NCI-H345 treated with DMSO at 0.1 percent for 48 hours (cell line): ENCODE measurements at regions not wholly inside any gene's neighbourhood (a gene's known extent, or its start where the extent isn't known, plus 50 kb on each side); places are given as distances from the start of the nearest gene placed in this dataset.
"Not testable (repeated sequence)": the region's sequence is repeated elsewhere in the genome, so short reads cannot be mapped to it uniquely, and the experiment has no call there.

Experiments
- DNase-seq: peaks from one replicate; lab custom pipeline; 2025; ENCODE audit not compliant: unreplicated experiment; lab: John Stamatoyannopoulos, UW

GRCh38 chr11:97622795-97623194 lies 1233.0 kb downstream of the JRKL start:
- no peak for DNase-seq

GRCh38 chr11:97636741-97637140 lies 1246.9 kb downstream of the JRKL start:
- not testable (repeated sequence) for DNase-seq

GRCh38 chr11:97637701-97638100 lies 1247.9 kb downstream of the JRKL start:
- no peak for DNase-seq

GRCh38 chr11:97638641-97639224 lies 1248.9 kb downstream of the JRKL start:
- DNase-seq: no peak

- no peak for DNase-seq
These were observed 1252.2 kb downstream of the JRKL start for GRCh38 chr11:97641988-97642387.

GRCh38 chr11:97645736-97646135 lies 1255.9 kb downstream of the JRKL start:
- DNase-seq: no peak

- no peak for DNase-seq
These were observed 1266.5 kb downstream of the JRKL start for GRCh38 chr11:97656356-97656755.

- DNase-seq: no peak
These were observed 1268.0 kb downstream of the JRKL start for GRCh38 chr11:97657852-97658251.

GRCh38 chr11:97667057-97667456 lies 1277.2 kb downstream of the JRKL start:
- DNase-seq: no peak

- DNase-seq: no peak
These were observed 1293.9 kb downstream of the JRKL start for GRCh38 chr11:97683733-97684132.

GRCh38 chr11:97684486-97685439 lies 1295.0 kb downstream of the JRKL start:
- no peak for DNase-seq

- DNase-seq: no peak
These were observed 1295.9 kb downstream of the JRKL start for GRCh38 chr11:97685695-97686094.

GRCh38 chr11:97687111-97687510 lies 1297.3 kb downstream of the JRKL start:
- no peak for DNase-seq

GRCh38 chr11:97691061-97691460 lies 1301.2 kb downstream of the JRKL start:
- DNase-seq: no peak

- DNase-seq: no peak
These were observed 1313.1 kb downstream of the JRKL start for GRCh38 chr11:97702951-97703350.

- no peak for DNase-seq
These were observed 1314.0 kb downstream of the JRKL start for GRCh38 chr11:97703851-97704250.

- DNase-seq: not testable (repeated sequence)
These were observed 1315.3 kb upstream of the CNTN5 start for GRCh38 chr11:97705441-97705840.

GRCh38 chr11:97717922-97718321 lies 1302.8 kb upstream of the CNTN5 start:
- no peak for DNase-seq

GRCh38 chr11:97722065-97722464 lies 1298.7 kb upstream of the CNTN5 start:
- no peak for DNase-seq

- no peak for DNase-seq
These were observed 1298.0 kb upstream of the CNTN5 start for GRCh38 chr11:97722721-97723120.

- no peak for DNase-seq
These were observed 1291.0 kb upstream of the CNTN5 start for GRCh38 chr11:97729546-97730272.
